NCI-H774 (cell line): ENCODE measurements at regions not wholly inside any gene's neighbourhood (a gene's known extent, or its start where the extent isn't known, plus 50 kb on each side); places are given as distances from the start of the nearest gene placed in this dataset.
"Not testable (repeated sequence)": the region's sequence is repeated elsewhere in the genome, so short reads cannot be mapped to it uniquely, and the experiment has no call there.

Source experiments
- DNase-seq: peaks from one replicate; lab custom pipeline; 2025; lab: John Stamatoyannopoulos, UW

GRCh38 chr11:16536513-16536912 lies 180.2 kb upstream of the SOX6 start:
- no peak for DNase-seq

GRCh38 chr11:16528639-16529038 lies 172.3 kb upstream of the SOX6 start:
- DNase-seq = no peak

- no peak for DNase-seq
Observed at GRCh38 chr11:16527525-16528246, 171.3 kb upstream of the SOX6 start.

- no peak for DNase-seq
Observed at GRCh38 chr11:16526947-16527346, 170.6 kb upstream of the SOX6 start.

- not testable (repeated sequence) for DNase-seq
Observed at GRCh38 chr11:16520713-16521112, 164.4 kb upstream of the SOX6 start.

- no peak for DNase-seq
Observed at GRCh38 chr11:16512899-16513241, 156.5 kb upstream of the SOX6 start.

GRCh38 chr11:16512198-16512898 lies 156.0 kb upstream of the SOX6 start:
- DNase-seq = no peak

GRCh38 chr11:16511116-16512114 lies 155.1 kb upstream of the SOX6 start:
- DNase-seq = no peak

- DNase-seq = no peak
Observed at GRCh38 chr11:16505481-16505880, 149.1 kb upstream of the SOX6 start.

- DNase-seq = not testable (repeated sequence)
Observed at GRCh38 chr11:16503891-16504290, 147.5 kb upstream of the SOX6 start.

GRCh38 chr11:16494918-16495691 lies 138.8 kb upstream of the SOX6 start:
- no peak for DNase-seq

- no peak for DNase-seq
Observed at GRCh38 chr11:16484434-16484833, 128.1 kb upstream of the SOX6 start.

GRCh38 chr11:16474659-16475058 lies 118.3 kb upstream of the SOX6 start:
- DNase-seq = no peak

GRCh38 chr11:16469968-16470367 lies 113.6 kb upstream of the SOX6 start:
- no peak for DNase-seq

- DNase-seq = no peak
Observed at GRCh38 chr11:16468735-16469453, 112.5 kb upstream of the SOX6 start.

GRCh38 chr11:16460508-16460907 lies 104.2 kb upstream of the SOX6 start:
- DNase-seq = no peak

- no peak for DNase-seq
Observed at GRCh38 chr11:16456366-16456765, 100.0 kb upstream of the SOX6 start.

- DNase-seq = no peak
Observed at GRCh38 chr11:16454289-16454863, 98.0 kb upstream of the SOX6 start.

GRCh38 chr11:16448123-16448717 lies 91.9 kb upstream of the SOX6 start:
- DNase-seq = no peak

- DNase-seq = no peak
Observed at GRCh38 chr11:16441461-16441860, 85.1 kb upstream of the SOX6 start.
